Right lobe of liver (tissue), 4 donors: ENCODE measurements at regions not wholly inside any gene's neighbourhood (a gene's known extent, or its start where the extent isn't known, plus 50 kb on each side); places are given as distances from the start of the nearest gene placed in this dataset.

ENCODE experiments used
- POLR2A ChIP-seq: fragments of 450-650 bp; IDR thresholded peaks from one replicate; pipeline ENCODE4 v1.6.1; 2017; ENCODE audit warnings: antibody characterized with exemption, mild to moderate bottlenecking
- TF ChIP-seq, protein P1 (sequence below), 4 donors: fragments of 200-600 bp in 3 of 4; fragments of 450-650 bp in 1 of 4; IDR thresholded peaks; one replicate each; pipeline versions ENCODE4 v1.5.1 to v1.8.0; 2016 to 2022; ENCODE audit warnings: antibody characterized with exemption in 4 of 4, mild to moderate bottlenecking in 2 of 4
- donor health status: DM: no; HTN: no; CAD: no.
- donor health status: DM: no; HTN: no; CAD: no.
- donor health status: DM: no; HTN: yes; CAD: no.

- TF ChIP-seq, protein P1, sequence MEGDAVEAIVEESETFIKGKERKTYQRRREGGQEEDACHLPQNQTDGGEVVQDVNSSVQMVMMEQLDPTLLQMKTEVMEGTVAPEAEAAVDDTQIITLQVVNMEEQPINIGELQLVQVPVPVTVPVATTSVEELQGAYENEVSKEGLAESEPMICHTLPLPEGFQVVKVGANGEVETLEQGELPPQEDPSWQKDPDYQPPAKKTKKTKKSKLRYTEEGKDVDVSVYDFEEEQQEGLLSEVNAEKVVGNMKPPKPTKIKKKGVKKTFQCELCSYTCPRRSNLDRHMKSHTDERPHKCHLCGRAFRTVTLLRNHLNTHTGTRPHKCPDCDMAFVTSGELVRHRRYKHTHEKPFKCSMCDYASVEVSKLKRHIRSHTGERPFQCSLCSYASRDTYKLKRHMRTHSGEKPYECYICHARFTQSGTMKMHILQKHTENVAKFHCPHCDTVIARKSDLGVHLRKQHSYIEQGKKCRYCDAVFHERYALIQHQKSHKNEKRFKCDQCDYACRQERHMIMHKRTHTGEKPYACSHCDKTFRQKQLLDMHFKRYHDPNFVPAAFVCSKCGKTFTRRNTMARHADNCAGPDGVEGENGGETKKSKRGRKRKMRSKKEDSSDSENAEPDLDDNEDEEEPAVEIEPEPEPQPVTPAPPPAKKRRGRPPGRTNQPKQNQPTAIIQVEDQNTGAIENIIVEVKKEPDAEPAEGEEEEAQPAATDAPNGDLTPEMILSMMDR (IDR thresholded peaks at IDR 0.05): no peak
- TF ChIP-seq POLR2A: no peak
These were observed 444.9 kb downstream of the SOX9 start for GRCh38 chr17:72565758-72566157.
